ENCODE measurements at regions not wholly inside any gene's neighbourhood (a gene's known extent, or its start where the extent isn't known, plus 50 kb on each side); places are given as distances from the start of the nearest gene placed in this dataset.

DNA sequence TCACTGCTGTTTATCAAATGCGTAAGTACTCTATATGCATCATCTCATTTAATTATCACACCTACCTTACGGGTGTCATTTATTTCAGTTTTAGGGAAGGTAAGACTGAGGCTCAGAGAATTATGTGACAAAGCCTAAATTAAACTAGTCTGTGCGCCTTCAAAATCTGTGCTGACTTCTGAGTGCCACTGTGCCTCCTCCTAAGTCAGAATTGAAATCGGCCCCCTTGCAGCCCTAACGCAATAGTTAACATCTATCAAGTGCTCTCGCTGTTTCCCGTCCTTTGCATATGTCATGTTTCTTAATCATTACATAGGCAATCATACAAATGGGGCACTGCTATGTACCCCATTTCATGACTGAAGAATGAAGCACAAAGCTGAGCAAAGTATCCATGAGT is 79.0 kb upstream of the PDE10A start:
- DNase-seq, result no peak

DNA sequence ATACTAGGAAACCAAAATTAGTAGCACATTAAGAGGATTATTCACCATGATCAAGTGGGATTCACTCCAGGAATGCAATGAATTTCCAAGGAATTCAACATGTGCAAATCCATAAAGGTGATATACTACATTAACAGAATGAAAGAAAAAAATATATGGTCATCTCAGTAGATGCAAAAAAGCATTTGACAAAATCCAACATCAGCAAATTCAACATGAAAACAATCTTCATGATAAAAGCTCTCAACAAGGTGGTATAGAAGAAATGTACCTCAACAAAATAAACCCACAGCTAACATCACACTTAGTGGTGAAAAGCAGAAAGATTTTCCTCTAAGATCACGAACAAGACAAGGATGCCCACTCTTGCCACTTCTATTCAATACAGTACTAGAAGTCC is 74.4 kb upstream of the PDE10A start:
- no peak for DNase-seq

DNA sequence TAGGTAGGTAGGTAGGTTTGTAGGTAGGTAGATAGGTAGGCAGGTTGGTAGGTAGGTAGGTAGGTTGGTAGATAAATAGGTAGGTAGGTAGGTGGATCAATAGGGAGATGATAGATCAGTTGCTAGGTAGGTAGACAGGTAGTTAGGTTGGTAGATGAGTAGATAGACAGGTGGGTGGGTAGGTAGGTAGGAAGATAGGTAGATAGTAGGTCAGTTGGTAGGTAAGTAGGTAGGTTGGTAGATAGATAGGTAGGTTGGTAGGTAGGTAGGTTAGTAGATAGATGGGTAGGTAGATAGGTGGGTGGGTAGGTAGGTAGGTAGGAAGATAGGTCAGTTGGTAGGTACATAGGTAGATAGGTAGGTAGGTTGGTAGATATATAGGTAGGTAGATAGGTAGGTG is 72.0 kb upstream of the PDE10A start:
- DNase-seq, result no peak

DNA sequence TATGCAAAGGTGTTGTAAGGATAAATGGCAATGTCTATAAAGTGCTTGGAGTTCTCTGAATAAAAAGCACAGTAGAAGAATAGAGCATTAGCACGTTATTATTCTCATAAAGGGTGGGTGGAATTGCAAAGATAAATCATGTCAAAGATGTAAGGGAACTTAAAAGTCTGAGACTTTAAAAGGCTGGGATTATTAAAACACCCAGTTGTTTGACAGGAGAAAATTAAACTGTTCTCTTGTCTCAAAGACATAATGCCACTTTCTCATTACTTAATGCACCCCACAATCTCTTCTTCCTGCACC is 70.4 kb upstream of the PDE10A start:
- no peak for DNase-seq

DNA sequence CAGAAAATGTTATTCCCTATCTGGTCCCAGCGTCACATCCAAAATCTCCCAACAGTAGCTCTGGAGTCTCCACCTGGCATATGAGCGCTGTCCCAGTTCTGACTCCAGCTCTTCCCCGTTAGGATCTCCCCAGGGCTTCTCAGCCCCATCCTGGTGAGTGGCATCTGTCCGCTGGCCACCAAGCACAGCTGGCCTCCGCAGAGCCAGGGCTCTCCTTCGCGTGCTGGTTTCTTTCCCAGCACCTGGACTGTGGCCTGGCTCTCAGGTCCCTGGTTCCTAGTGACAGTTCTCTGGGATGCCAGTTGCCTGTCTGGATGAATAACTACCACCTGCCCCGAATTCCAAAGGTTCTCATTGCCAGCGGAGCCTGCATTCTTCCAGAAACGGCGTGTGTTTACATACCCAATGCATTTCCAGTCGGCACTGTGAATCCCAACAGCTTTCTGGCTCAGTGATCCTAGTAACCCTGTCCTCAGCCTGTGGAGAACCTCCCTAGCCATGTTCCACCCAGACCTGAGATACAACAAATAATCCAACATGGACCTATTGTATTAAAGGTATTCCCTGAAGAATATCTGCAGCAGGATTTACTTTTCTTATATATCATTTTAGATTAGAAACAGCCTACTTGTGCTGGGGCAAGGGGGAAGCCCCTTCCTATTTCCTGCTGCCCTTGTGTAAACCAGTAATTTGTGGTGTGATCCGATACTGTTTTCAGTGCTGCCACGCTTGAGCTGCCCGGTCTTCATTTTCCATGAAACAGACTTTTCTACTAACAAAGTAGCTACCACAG is 69.9 kb upstream of the PDE10A start:
- DNase-seq, result no peak

DNA sequence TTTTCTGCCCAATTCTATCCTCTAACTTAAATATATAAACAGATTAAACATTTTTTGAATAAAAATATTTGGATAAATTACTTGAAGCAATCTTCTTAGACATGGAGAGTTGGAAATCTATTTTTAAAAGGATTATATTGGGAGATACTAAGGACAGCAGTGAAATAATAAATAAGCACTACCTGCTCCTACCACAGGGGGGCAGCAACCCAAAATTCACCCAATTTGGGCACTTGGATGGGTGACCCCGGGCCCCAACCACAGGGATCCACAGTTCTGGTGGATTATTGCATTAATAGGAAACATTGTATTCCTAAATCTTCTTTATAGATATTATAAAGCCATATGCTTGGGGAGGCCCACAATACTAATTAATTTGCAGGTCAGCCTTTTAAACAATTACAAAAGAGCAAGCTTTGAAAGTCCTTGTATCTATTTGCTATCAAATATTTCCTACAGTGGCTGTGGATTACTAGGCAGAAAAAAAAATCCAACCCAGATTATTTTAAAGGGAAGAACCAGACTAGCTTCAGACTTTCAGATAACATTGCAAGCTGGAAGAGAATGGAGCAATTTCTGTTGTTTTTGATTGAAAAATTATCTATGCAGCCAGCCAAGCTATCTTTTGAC is 66.4 kb upstream of the PDE10A start:
- no peak for DNase-seq

DNA sequence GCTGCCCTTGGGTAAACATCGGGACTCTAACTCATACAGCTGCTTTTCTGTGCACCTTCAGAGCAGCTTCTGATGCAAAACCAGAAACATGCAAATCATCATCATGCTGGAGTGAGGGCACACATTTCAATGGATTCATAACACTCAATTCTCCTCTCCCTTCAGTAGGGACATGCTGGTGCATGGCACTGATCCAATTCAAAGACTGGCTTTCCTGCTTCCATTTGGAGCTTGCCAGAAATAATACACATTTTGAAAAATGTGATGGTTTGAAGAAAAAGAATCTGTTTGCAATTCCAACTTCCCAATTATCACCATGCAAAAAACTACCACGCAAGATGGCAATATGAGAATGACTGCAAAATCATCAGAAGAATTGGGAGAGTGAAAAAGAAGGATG is 65.2 kb upstream of the PDE10A start:
- peak; percentile 45 for DNase-seq

DNA sequence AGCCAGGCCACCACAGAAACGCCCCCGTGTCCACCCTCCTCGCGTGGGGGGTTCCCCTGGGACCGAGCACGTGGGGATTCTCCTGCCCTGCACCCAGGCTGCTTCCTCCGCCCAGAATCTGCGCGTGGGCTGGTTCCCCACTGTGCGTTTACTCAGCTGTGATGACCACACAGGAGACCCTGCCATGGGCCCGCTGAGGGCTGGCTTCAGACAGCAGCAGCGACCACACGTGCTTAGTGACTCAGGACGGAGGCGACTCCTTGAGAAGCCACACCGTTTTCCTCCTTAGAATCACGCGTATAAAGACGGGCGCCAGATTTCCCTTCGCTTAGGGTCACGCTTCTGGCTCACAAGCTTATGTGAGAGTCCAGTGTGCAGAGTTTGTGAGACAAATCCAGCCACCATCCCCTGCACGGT is 63.9 kb upstream of the PDE10A start:
- DNase-seq, result no peak

DNA sequence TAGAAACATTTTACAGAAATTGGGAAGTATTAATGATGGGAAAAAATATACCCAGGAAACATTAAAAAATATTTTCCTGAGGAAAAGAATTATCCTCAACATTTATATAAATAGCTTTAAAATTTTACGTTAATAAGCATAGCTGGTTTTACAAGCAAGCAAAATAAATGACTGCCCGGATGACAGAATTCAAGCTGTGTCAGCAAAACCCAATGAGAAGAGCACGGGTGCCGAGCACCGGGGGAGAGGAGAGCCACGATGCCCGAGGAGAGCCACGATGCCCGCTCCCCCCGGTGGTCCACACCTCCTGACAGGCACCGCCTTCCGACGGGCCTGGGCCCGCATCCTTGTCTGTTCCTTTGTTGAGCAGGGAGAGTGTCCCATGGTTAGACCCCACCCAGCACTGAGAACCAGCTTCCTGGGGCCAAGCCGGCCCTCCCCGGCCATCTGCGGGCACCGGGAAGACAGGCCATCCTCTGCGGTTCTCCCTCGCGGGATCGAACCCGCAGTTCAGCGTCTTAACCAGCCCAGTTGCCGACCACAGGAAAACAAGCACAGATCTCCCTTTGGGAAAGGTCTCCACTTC is 63.3 kb upstream of the PDE10A start:
- no peak for DNase-seq

DNA sequence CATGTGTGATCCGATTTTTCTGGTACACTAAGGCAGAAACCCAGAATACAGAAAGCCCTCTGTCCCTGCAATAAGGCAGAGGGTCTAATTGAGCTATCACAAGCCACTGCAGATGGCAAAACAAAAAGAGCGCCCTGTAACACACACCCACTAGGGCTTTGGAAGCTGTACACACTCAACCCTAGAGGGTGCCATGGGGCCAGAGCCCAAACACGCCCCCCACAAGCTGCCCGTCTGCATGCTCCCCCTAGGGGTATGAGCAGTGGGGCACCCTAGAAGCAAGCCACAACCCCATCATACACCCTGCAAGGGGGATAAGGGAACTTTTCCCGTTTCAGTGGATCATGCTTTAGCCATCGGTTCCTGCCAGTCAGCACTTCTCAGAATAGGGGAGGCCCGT is 62.2 kb upstream of the PDE10A start:
- no peak for DNase-seq

DNA sequence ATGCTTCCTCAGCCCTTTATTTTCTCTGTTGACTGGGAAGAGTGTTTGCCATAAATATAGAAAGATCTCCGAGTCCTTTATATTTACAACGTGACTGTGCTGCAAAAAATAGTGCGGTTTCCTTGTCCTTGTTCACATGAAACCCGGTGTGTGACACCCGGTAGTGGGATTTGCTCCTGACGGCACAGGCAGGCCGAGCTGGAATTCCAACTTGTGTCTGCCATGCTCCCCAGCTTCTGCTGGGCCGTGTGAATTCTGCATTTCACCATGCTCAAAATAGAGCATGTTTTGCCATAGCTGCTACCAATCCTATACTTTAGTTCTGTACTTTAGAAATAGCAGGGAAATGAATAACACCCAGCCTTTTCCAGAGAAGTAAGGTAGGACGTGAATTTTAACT is 60.3 kb upstream of the PDE10A start:
- DNase-seq, result no peak

DNA sequence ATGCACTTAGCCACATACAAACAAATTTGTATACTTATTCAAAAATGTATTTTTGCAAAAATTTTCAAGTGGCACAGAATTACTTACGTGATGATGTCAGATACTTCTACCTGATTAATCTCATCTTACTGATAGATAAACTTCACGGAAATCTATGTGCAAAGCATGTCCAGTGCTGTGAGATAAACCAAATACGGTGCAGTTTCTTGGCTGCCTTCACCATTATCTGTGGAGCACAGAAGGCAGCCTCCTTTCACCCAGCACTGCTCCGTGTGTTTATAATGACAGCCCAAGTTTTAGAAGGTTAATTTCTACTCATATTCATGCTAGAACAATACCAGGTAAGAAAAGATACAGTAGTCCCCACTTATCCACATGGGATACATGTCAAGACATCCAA is 59.0 kb upstream of the PDE10A start:
- no peak for DNase-seq

DNA sequence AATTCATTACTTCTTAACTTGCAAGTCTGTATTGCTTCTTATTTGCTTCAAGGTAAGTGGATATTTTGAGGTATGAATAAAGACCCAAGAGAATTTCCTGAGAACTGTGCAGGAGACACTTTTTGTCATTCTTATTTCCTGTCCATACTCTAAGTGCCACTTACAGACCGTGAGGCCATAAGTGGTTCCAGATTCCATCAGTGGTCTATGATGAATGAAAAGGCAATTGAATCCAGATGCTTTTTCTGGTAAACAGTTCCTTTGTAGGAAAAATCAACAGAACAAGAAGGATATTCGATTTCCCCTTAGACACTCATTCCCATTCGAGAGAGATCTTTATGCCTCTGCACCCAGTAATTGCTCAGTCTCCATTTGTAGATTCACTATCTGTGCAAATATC is 58.3 kb upstream of the PDE10A start:
- DNase-seq, result no peak

DNA sequence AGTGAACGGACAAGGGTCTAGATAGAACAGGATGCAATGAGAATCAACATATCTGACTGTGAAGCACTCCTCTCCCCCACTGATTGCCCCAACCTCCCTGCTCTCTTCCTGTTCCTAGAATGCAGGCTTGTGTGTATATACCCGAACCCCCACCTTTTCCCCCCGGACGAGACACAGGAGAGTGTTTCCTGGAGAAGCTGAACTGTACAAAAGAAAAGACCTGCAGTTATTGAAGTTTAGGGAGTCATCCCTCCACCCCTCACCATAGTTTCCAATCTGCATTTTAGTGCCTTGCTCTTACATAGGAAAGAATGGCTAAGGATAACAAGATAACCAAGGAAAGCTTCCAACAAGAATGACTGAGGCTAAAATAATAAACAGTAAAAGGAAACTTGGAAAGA is 55.5 kb upstream of the PDE10A start:
- no peak for DNase-seq

DNA sequence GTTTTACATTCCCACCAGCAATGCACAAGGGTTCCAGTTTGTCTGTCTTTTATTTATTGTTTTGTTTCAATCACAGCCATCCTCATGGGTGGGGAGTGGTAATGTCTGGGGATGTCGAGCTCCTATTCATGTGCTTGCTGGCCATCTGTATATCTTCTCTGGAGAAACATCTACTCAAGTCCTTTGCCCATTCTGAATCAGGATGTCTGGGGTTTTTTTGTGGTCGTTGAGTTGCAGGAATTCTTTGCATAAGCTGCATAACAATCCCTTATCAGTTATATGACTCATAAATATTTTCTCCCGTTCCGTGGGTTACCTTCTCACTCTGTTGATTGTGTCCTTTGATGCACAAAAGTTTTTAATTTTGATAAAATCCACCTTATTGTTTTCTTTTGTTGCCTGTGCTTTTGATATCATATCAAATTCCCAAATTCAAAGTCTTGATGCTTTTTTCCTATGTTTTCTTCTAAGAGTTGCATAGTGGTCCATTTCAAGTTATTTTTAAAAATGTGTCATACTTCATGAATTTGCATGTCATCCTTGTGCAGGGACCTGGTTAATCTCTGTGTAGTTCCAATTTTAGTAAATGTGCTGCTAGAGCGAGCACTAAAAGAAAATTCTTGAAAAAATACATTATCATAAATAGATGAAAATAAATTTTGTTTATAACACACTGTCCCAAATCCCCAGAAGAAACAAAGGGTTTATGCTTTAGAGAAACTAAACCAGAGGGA is 54.9 kb upstream of the PDE10A start:
- DNase-seq, result no peak

DNA sequence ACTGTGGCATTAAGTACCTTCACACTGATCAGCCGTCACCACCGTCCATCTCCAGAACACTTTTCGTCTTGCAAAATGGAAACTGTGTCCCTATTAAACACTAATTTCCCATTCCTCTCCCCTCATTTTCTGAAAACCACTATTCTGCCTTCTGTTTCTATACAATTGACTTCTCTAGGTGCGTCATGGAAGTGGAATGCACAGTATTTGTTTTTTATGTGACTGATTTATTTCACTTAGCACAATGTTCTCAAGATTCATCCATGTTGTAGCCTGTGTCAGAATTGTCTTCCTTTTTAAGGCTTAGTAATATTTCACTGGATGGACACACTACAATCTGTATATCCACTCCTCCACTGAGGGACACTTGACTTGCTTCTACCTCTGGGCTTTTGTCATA is 53.8 kb upstream of the PDE10A start:
- no peak for DNase-seq

DNA sequence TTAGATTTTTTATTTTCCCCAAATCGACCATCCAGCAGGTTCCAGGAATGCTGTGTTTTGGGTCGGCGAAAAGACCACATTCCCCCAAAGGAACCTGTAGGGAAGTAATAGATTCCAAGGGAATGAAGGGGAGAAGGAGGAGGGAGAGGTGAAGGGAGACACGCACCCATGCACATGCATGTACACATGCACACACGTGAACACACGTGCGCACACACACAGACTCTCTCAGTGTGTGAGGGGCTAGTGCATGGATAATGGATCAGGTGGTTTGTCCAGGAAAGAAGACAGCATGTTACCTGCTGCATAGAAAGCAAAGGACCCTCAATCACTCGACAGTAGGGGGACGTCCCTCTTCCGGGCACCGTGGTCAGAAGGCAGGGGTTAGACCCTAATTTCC is 52.4 kb upstream of the PDE10A start:
- no peak for DNase-seq

DNA sequence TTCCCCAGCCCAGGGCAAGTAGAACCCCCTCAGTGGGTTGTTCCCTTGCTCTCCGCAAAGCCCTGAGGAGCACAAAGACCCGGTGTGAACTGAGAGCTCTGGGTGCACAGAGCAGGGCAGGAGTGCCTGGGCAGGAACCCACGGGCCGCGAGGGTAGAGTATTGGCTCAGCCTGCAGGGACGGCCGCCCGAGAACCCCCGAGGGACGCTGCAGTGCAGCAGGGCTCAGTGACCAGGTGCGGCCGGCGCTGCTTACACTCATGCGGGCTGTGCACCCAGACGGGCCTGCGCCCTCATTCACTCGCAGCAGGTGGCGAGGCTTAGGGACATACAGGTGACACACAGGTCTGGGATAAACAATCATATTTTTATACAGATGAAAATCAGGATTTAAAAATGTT is 51.9 kb upstream of the PDE10A start:
- no peak for DNase-seq

DNA sequence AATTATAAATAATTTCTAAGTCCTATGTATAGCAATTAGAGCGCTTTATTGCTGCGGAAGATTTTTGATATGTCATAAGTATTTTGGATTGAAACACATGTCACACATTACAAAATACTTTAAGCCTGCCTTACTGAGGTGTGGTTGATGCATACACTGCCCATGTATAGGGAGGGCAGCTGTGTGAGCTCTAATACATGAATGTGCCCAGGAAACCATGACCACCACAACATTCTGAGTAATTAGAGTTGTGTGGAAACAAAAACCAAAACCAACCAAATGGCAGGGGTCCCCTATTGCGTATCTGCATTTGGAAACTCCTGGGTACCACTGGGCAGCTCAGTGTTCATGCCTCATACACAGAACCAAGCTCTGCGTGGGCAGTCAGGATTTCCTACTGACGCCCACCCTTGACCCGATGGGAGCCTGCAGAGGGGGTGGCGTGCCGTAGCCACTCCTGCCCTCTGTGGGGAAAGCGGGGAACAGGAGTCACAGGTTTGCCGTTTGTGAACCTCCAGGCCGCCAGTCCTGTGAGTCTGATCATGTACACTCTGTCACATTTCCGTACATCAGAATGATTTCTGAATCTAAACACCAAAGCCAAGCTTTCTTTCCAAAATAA is 50.9 kb upstream of the PDE10A start:
- no peak for DNase-seq
